ENCODE measurements at regions not wholly inside any gene's neighbourhood (a gene's known extent, or its start where the extent isn't known, plus 50 kb on each side); places are given as distances from the start of the nearest gene placed in this dataset.
A peak's percentile ranks its signal among the peaks of the same experiment; 100 is the strongest.

DNA sequence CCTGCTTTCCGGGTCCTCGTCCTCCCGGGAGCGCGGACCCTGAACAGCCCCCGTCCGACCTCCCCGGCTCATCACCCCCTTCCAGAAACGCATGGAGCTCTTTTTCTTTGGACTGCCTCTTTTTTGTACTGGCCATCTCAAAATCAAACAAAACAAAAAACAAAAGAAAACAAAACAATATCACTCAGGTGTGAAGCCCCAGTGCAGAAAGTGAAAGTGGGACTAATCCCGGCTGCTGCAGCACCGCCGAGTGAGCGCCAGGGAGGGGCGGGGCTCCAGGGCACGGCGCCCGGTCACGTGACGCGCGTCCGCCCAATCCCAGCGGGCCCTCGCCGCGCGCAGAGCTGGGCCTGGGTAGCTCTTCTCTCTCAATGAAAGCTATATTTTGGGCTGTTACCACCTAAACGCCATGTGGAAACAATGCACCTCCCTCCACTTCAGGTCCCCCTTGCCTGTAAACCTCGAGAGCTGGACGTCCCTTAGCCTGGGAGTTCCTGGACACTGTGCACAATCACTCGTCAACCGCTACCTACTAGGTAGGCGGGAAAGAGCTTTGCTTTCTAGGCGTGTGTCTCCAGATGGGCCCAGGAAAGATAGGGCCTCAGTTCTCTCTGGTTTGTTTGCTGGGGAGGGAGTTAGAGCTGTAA, 93.7 kb upstream of the PRDM1 start:
- peak overlapping the region; percentile 72 for H3K4me3 ChIP-seq
- peak overlapping the region; percentile 78 to 88 for H3K27ac ChIP-seq
- WGBS (ENCODE audit: missing lambda C conversion rate): 12% methylated on average over 29 of the region's 34 CpGs
- ChIA-PET POLR2A (interaction anchor here (0.8 kb wide), 2 partner anchors 95 to 391 kb away, joined by 3 read pairs; no protein-coding TSS in a partner anchor), CTCF (interaction anchor here (0.6 to 1.5 kb wide), 5 partner anchors 37 to 561 kb away, joined by 3 to 4 read pairs (median 3); partner anchors contain the start of gene PRDM1)
- ATAC-seq: peak; percentile 92 to 96
- H3K4me1 ChIP-seq: peaks cover 9% of the 10 kb centered on the region; the same call in 2 of the 3 replicates
- no peak for TF ChIP-seq ESRRA (IDR thresholded peaks at IDR 0.05; ENCODE audit: borderline replicate concordance, low read length)
- no peak for TF ChIP-seq CHD4 (IDR thresholded peaks at IDR 0.05; ENCODE audit: borderline replicate concordance)
- no peak for TF ChIP-seq SREBF2 (IDR thresholded peaks at IDR 0.05)
- no peak for TF ChIP-seq FOSL2 (IDR thresholded peaks at IDR 0.05)
- TF ChIP-seq FOSL2 (CRISPR knock-in tag; IDR thresholded peaks at IDR 0.05): no peak
- no peak for TF ChIP-seq EP300 (IDR thresholded peaks at IDR 0.05)
- TF ChIP-seq JUN (IDR thresholded peaks at IDR 0.05): 0 out of 5 replicates have a peak, but pooled peaks of 1 of the 2 experiments have one; percentile 39
- TF ChIP-seq ZFP36 (IDR thresholded peaks at IDR 0.05; ENCODE audit: borderline replicate concordance, partially characterized antibody): no peak
- TF ChIP-seq KDM5A (IDR thresholded peaks at IDR 0.05): no peak
- no peak; the same call in 1 of the 2 replicates for TF ChIP-seq PHF8 (IDR thresholded peaks at IDR 0.05; ENCODE audit: borderline replicate concordance, low read depth)
- TF ChIP-seq MAX (IDR thresholded peaks at IDR 0.05): peak; percentile 84
- TF ChIP-seq RAD21 (conservative IDR thresholded peaks at IDR 0.05 in 1 of 2, IDR thresholded peaks at IDR 0.05 in 1 of 2): 0 out of 5 replicates have a peak, but pooled peaks of 1 of the 2 experiments have one; percentile 14
- TF ChIP-seq NFE2L2 (conservative IDR thresholded peaks at IDR 0.05; ENCODE audit: low read length): no peak
- no peak for TF ChIP-seq PBX3 (IDR thresholded peaks at IDR 0.05)
- TF ChIP-seq, protein P1, sequence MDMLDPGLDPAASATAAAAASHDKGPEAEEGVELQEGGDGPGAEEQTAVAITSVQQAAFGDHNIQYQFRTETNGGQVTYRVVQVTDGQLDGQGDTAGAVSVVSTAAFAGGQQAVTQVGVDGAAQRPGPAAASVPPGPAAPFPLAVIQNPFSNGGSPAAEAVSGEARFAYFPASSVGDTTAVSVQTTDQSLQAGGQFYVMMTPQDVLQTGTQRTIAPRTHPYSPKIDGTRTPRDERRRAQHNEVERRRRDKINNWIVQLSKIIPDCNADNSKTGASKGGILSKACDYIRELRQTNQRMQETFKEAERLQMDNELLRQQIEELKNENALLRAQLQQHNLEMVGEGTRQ (IDR thresholded peaks at IDR 0.05): peak; percentile 94
- TF ChIP-seq JUNB (IDR thresholded peaks at IDR 0.05): no peak
- no peak for TF ChIP-seq HDAC2 (IDR thresholded peaks at IDR 0.05)
- no peak for TF ChIP-seq HMGXB4 (CRISPR knock-in tag; IDR thresholded peaks at IDR 0.05; ENCODE audit: borderline replicate concordance)
- TF ChIP-seq CBX2 (IDR thresholded peaks at IDR 0.05; ENCODE audit: borderline replicate concordance, low read depth): no peak
- no peak for TF ChIP-seq MYC (IDR thresholded peaks at IDR 0.05; ENCODE audit: borderline replicate concordance, low read length)
- no peak for TF ChIP-seq ZSCAN20 (CRISPR knock-in tag; IDR thresholded peaks at IDR 0.05)
- peak; percentile 98 for TF ChIP-seq E2F6 (IDR thresholded peaks at IDR 0.05; ENCODE audit: borderline replicate concordance, low read depth)
- no peak for FAIRE-seq
- H3K9me3 ChIP-seq: no peaks in the 10 kb centered on the region
- peak overlapping the region; percentile 78 for H3K4me2 ChIP-seq
- peak; percentile 74 to 84 for DNase-seq (ENCODE audit: low read depth in 1 of 2, low spot score in 1 of 2)
